Endothelial cell (in vitro differentiated cells): ENCODE measurements at regions not wholly inside any gene's neighbourhood (a gene's known extent, or its start where the extent isn't known, plus 50 kb on each side); places are given as distances from the start of the nearest gene placed in this dataset.

Source experiments
- DNase-seq: peaks from one replicate; pipeline ENCODE4 v3.0.0; 2021; ENCODE audit warnings: low spot score
- H3K27ac Mint-ChIP-seq: one replicate; pipeline ENCODE4 v1.8.0; 2021; ENCODE audit warnings: mixed read lengths, inconsistent platforms; ENCODE audit not compliant: unreplicated experiment
- H3K27me3 Mint-ChIP-seq: one replicate; pipeline ENCODE4 v1.8.0; 2021; ENCODE audit warnings: mild to moderate bottlenecking, moderate library complexity, mixed read lengths, inconsistent platforms; ENCODE audit not compliant: unreplicated experiment
- H3K36me3 Mint-ChIP-seq: one replicate; pipeline ENCODE4 v1.8.0; 2021; ENCODE audit warnings: mild to moderate bottlenecking, low read depth, mixed read lengths, inconsistent platforms; ENCODE audit not compliant: unreplicated experiment
- H3K4me1 Mint-ChIP-seq: one replicate; pipeline ENCODE4 v1.8.0; 2021; ENCODE audit warnings: mild to moderate bottlenecking, mixed read lengths, inconsistent platforms; ENCODE audit not compliant: unreplicated experiment
- H3K4me3 Mint-ChIP-seq: one replicate; pipeline ENCODE4 v1.8.0; 2021; ENCODE audit warnings: mild to moderate bottlenecking, mixed read lengths, inconsistent platforms; ENCODE audit not compliant: unreplicated experiment
- H3K9me3 Mint-ChIP-seq: one replicate; pipeline ENCODE4 v1.8.0; 2021; ENCODE audit warnings: mixed read lengths, inconsistent platforms; ENCODE audit not compliant: unreplicated experiment
- CTCF ChIP-seq: fragments of 200-600 bp; sonication (generic); IDR thresholded peaks from one replicate; pipeline ENCODE4 v1.5.0; 2021; ENCODE audit warnings: antibody characterized with exemption; ENCODE audit not compliant: unreplicated experiment

- TF ChIP-seq CTCF = no peak
- H3K36me3 Mint-ChIP-seq = no peaks in the 10 kb centered on the region
- H3K4me3 Mint-ChIP-seq = no peak overlapping the region
- no peaks in the 10 kb centered on the region for H3K9me3 Mint-ChIP-seq
- H3K27me3 Mint-ChIP-seq = no peaks in the 10 kb centered on the region
- no peak overlapping the region for H3K27ac Mint-ChIP-seq
- no peak for DNase-seq
- no peaks in the 10 kb centered on the region for H3K4me1 Mint-ChIP-seq
These were observed 947.1 kb downstream of the TFAP2A start for GRCh38 chr6:9467741-9468140.

- no peak overlapping the region for H3K27ac Mint-ChIP-seq
- no peaks in the 10 kb centered on the region for H3K27me3 Mint-ChIP-seq
- no peaks in the 10 kb centered on the region for H3K36me3 Mint-ChIP-seq
- no peaks in the 10 kb centered on the region for H3K4me1 Mint-ChIP-seq
- H3K4me3 Mint-ChIP-seq = no peak overlapping the region
- no peak for TF ChIP-seq CTCF
- H3K9me3 Mint-ChIP-seq = no peaks in the 10 kb centered on the region
- no peak for DNase-seq
These were observed 950.3 kb downstream of the TFAP2A start for GRCh38 chr6:9464583-9464982.

GRCh38 chr6:9463311-9463710, 951.6 kb downstream of the TFAP2A start:
- TF ChIP-seq CTCF = no peak
- Mint-ChIP-seq H3K9me3 (no peaks in the 10 kb centered on the region), H3K36me3 (no peaks in the 10 kb centered on the region), H3K4me3 (no peak overlapping the region), H3K27me3 (no peaks in the 10 kb centered on the region), H3K4me1 (no peaks in the 10 kb centered on the region), H3K27ac (no peak overlapping the region)
- DNase-seq = no peak

GRCh38 chr6:9461188-9461587, 953.7 kb downstream of the TFAP2A start:
- DNase-seq = no peak
- no peak for TF ChIP-seq CTCF
- Mint-ChIP-seq H3K4me1 (peaks cover 3% of the 10 kb centered on the region), H3K9me3 (no peaks in the 10 kb centered on the region), H3K27ac (no peak overlapping the region), H3K36me3 (no peaks in the 10 kb centered on the region), H3K4me3 (no peak overlapping the region), H3K27me3 (peaks cover 4% of the 10 kb centered on the region)

GRCh38 chr6:9458424-9458823, 956.5 kb downstream of the TFAP2A start:
- no peaks in the 10 kb centered on the region for H3K36me3 Mint-ChIP-seq
- H3K27ac Mint-ChIP-seq = no peak overlapping the region
- DNase-seq = no peak
- peaks cover 4% of the 10 kb centered on the region for H3K27me3 Mint-ChIP-seq
- no peaks in the 10 kb centered on the region for H3K9me3 Mint-ChIP-seq
- no peak for TF ChIP-seq CTCF
- peaks cover 5% of the 10 kb centered on the region for H3K4me1 Mint-ChIP-seq
- no peak overlapping the region for H3K4me3 Mint-ChIP-seq
